ENCODE measurements at regions not wholly inside any gene's neighbourhood (a gene's known extent, or its start where the extent isn't known, plus 50 kb on each side); places are given as distances from the start of the nearest gene placed in this dataset.

DNA sequence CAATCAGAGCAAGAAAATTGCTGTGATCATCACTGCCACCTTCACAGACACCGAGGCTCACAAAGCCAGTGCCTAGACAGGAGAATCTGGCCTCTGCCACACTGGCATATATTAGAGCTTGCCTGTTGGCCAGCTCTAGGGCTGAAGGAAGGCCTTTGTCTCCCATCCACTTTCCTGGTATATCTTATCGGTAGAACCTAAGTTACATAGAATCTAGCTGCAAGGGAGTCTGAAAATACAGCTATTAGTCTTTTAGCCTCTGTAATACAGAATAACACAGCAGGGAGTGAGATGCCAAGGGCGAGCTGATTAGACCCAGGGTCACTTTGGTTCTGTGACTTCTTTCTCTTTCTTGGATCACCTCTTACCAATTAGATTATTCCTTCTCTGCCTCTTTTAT lies 154.9 kb upstream of the KL start:
- TF ChIP-seq FOSL2 (IDR thresholded peaks at IDR 0.05) (no peak), FOSL2 (CRISPR knock-in tag; IDR thresholded peaks at IDR 0.05) (no peak), HOXA7 (CRISPR knock-in tag; IDR thresholded peaks at IDR 0.05) (no peak), CEBPB (IDR thresholded peaks at IDR 0.05) (no peak), MAZ (IDR thresholded peaks at IDR 0.05; ENCODE audit: borderline replicate concordance, low read depth, low read length) (no peak), SREBF2 (IDR thresholded peaks at IDR 0.05) (no peak), MAFK (IDR thresholded peaks at IDR 0.05; ENCODE audit: partially characterized antibody) (no peak), POLR2A (IDR thresholded peaks at IDR 0.05; ENCODE audit: low read length) (no peak), HOXB5 (CRISPR knock-in tag; IDR thresholded peaks at IDR 0.05) (no peak), FOSB (CRISPR knock-in tag; IDR thresholded peaks at IDR 0.05) (no peak), RCOR1 (IDR thresholded peaks at IDR 0.05; ENCODE audit: low read depth, low read length) (no peak), CHD2 (IDR thresholded peaks at IDR 0.05; ENCODE audit: low read length, partially characterized antibody) (no peak)
- TF ChIP-seq, protein P1, sequence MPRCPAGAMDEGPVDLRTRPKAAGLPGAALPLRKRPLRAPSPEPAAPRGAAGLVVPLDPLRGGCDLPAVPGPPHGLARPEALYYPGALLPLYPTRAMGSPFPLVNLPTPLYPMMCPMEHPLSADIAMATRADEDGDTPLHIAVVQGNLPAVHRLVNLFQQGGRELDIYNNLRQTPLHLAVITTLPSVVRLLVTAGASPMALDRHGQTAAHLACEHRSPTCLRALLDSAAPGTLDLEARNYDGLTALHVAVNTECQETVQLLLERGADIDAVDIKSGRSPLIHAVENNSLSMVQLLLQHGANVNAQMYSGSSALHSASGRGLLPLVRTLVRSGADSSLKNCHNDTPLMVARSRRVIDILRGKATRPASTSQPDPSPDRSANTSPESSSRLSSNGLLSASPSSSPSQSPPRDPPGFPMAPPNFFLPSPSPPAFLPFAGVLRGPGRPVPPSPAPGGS (IDR thresholded peaks at IDR 0.05): no peak
- TF ChIP-seq, protein P2, sequence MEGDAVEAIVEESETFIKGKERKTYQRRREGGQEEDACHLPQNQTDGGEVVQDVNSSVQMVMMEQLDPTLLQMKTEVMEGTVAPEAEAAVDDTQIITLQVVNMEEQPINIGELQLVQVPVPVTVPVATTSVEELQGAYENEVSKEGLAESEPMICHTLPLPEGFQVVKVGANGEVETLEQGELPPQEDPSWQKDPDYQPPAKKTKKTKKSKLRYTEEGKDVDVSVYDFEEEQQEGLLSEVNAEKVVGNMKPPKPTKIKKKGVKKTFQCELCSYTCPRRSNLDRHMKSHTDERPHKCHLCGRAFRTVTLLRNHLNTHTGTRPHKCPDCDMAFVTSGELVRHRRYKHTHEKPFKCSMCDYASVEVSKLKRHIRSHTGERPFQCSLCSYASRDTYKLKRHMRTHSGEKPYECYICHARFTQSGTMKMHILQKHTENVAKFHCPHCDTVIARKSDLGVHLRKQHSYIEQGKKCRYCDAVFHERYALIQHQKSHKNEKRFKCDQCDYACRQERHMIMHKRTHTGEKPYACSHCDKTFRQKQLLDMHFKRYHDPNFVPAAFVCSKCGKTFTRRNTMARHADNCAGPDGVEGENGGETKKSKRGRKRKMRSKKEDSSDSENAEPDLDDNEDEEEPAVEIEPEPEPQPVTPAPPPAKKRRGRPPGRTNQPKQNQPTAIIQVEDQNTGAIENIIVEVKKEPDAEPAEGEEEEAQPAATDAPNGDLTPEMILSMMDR (IDR thresholded peaks at IDR 0.05): no peak
- TF ChIP-seq, protein P3, sequence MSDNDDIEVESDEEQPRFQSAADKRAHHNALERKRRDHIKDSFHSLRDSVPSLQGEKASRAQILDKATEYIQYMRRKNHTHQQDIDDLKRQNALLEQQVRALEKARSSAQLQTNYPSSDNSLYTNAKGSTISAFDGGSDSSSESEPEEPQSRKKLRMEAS (IDR thresholded peaks at IDR 0.05): no peak
- TF ChIP-seq, protein P4, sequence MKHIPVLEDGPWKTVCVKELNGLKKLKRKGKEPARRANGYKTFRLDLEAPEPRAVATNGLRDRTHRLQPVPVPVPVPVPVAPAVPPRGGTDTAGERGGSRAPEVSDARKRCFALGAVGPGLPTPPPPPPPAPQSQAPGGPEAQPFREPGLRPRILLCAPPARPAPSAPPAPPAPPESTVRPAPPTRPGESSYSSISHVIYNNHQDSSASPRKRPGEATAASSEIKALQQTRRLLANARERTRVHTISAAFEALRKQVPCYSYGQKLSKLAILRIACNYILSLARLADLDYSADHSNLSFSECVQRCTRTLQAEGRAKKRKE (CRISPR knock-in tag; IDR thresholded peaks at IDR 0.05; ENCODE audit: low read depth): no peak
- ChIA-PET CTCF (no interaction called here), POLR2A (no interaction called here)
- Histone ChIP-seq H3K4me3 (no peak overlapping the region), H3K4me1 (no peaks in the 10 kb centered on the region), H3K9me3 (peaks cover 10% of the 10 kb centered on the region; the same call in 2 of the 3 replicates), H3K27ac (no peak overlapping the region), H3K4me2 (no peak overlapping the region)
- no peak for DNase-seq (ENCODE audit: low read depth in 1 of 2, low spot score in 1 of 2)
- 13% methylated on average over 3 of the region's 3 CpGs for WGBS (ENCODE audit: missing lambda C conversion rate)
- no peak for FAIRE-seq
- no peak for ATAC-seq

DNA sequence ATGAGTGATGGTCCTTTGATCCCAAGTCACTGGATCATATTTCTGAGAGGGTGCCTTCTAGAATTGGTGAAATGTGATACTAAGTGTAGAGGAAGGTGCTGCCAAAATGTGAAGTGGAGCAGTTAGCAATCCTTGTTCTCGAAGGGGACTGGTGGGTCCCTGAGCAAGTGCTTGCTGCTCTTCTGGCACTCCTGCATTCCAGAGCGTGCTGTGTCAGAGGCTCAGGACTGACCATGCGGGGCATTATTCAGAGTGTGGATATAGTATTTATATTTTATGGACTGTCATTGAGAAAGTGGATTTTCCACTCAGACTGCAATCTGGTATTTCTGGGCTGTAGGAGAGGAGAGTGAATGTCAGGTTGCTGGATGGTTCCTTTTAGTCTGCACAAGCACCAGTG lies 152.6 kb upstream of the KL start:
- Histone ChIP-seq H3K4me3 (no peak overlapping the region), H3K4me2 (no peak overlapping the region), H3K4me1 (no peaks in the 10 kb centered on the region), H3K27ac (no peak overlapping the region), H3K9me3 (peaks cover 10% of the 10 kb centered on the region; the same call in 2 of the 3 replicates)
- WGBS (ENCODE audit: missing lambda C conversion rate): 10% methylated on average over 1 of the region's 3 CpGs
- FAIRE-seq (no peak), ATAC-seq (no peak), DNase-seq (ENCODE audit: low read depth in 1 of 2, low spot score in 1 of 2) (no peak)
- ChIA-PET CTCF (no interaction called here), POLR2A (no interaction called here)
- TF ChIP-seq TP53 (CRISPR knock-in tag; IDR thresholded peaks at IDR 0.05): no peak
- no peak for TF ChIP-seq ZC3H11A (IDR thresholded peaks at IDR 0.05)
- TF ChIP-seq EHF (CRISPR knock-in tag; IDR thresholded peaks at IDR 0.05): no peak
- no peak for TF ChIP-seq HOXA7 (CRISPR knock-in tag; IDR thresholded peaks at IDR 0.05)
- no peak for TF ChIP-seq NR3C1 (IDR thresholded peaks at IDR 0.05)
- no peak for TF ChIP-seq HOXB13 (CRISPR knock-in tag; IDR thresholded peaks at IDR 0.05; ENCODE audit: low read depth)
- no peak for TF ChIP-seq FOSB (CRISPR knock-in tag; IDR thresholded peaks at IDR 0.05)
- TF ChIP-seq CBX2 (IDR thresholded peaks at IDR 0.05; ENCODE audit: borderline replicate concordance, low read depth): no peak
- no peak for TF ChIP-seq ZNF302 (CRISPR knock-in tag; IDR thresholded peaks at IDR 0.05)
- TF ChIP-seq CHD4 (IDR thresholded peaks at IDR 0.05; ENCODE audit: borderline replicate concordance): no peak
- TF ChIP-seq, protein P5, sequence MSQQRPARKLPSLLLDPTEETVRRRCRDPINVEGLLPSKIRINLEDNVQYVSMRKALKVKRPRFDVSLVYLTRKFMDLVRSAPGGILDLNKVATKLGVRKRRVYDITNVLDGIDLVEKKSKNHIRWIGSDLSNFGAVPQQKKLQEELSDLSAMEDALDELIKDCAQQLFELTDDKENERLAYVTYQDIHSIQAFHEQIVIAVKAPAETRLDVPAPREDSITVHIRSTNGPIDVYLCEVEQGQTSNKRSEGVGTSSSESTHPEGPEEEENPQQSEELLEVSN (IDR thresholded peaks at IDR 0.05; ENCODE audit: borderline replicate concordance, low read depth): no peak
- TF ChIP-seq MYC (IDR thresholded peaks at IDR 0.05; ENCODE audit: borderline replicate concordance, low read length): no peak
- no peak for TF ChIP-seq PHF8 (IDR thresholded peaks at IDR 0.05; ENCODE audit: borderline replicate concordance, low read depth)
- no peak for TF ChIP-seq JUNB (IDR thresholded peaks at IDR 0.05)
